Stimulated activated CD8-positive, alpha-beta memory T cell treated with anti-CD3 and anti-CD28 coated beads, Interleukin-12 subunit alpha, Interleukin-12 subunit beta, amount 100 ng/mL, for 1 hour (primary cell): ENCODE measurements at regions not wholly inside any gene's neighbourhood (a gene's known extent, or its start where the extent isn't known, plus 50 kb on each side); places are given as distances from the start of the nearest gene placed in this dataset.
"Not testable (repeated sequence)": the region's sequence is repeated elsewhere in the genome, so short reads cannot be mapped to it uniquely, and the experiment has no call there.

Source experiments
- DNase-seq: peaks from one replicate; pipeline ENCODE4 v3.0.0-alpha.2; 2020; ENCODE audit warnings: low read depth

- no peak for DNase-seq
Observed at GRCh38 chr13:78084401-78084800, 165.8 kb upstream of the EDNRB start.

GRCh38 chr13:78078168-78078567 lies 159.5 kb upstream of the EDNRB start:
- DNase-seq = no peak

GRCh38 chr13:78067290-78067689 lies 148.7 kb upstream of the EDNRB start:
- DNase-seq = no peak

- no peak for DNase-seq
Observed at GRCh38 chr13:78065141-78065540, 146.5 kb upstream of the EDNRB start.

- DNase-seq = no peak
Observed at GRCh38 chr13:78061806-78062205, 143.2 kb upstream of the EDNRB start.

GRCh38 chr13:78060966-78061365 lies 142.3 kb upstream of the EDNRB start:
- DNase-seq = no peak

GRCh38 chr13:78056865-78057264 lies 138.2 kb upstream of the EDNRB start:
- not testable (repeated sequence) for DNase-seq

GRCh38 chr13:78054157-78054556 lies 135.5 kb upstream of the EDNRB start:
- no peak for DNase-seq

- no peak for DNase-seq
Observed at GRCh38 chr13:78047151-78047550, 128.5 kb upstream of the EDNRB start.

GRCh38 chr13:78046331-78046730 lies 127.7 kb upstream of the EDNRB start:
- DNase-seq = no peak

- no peak for DNase-seq
Observed at GRCh38 chr13:78045916-78046315, 127.3 kb upstream of the EDNRB start.

GRCh38 chr13:78041366-78041765 lies 122.7 kb upstream of the EDNRB start:
- not testable (repeated sequence) for DNase-seq

- DNase-seq = no peak
Observed at GRCh38 chr13:78040205-78040830, 121.7 kb upstream of the EDNRB start.

GRCh38 chr13:78036841-78037240 lies 118.2 kb upstream of the EDNRB start:
- no peak for DNase-seq

- no peak for DNase-seq
Observed at GRCh38 chr13:78035500-78035899, 116.9 kb upstream of the EDNRB start.

GRCh38 chr13:78033509-78033908 lies 114.9 kb upstream of the EDNRB start:
- DNase-seq = no peak

- DNase-seq = no peak
Observed at GRCh38 chr13:78032132-78032531, 113.5 kb upstream of the EDNRB start.

- DNase-seq = no peak
Observed at GRCh38 chr13:78030341-78030896, 111.8 kb upstream of the EDNRB start.

GRCh38 chr13:78029901-78030300 lies 111.3 kb upstream of the EDNRB start:
- DNase-seq = no peak

- DNase-seq = no peak
Observed at GRCh38 chr13:78028960-78029359, 110.3 kb upstream of the EDNRB start.

- DNase-seq = no peak
Observed at GRCh38 chr13:78024996-78025395, 106.4 kb upstream of the EDNRB start.

GRCh38 chr13:78022164-78022877 lies 103.7 kb upstream of the EDNRB start:
- DNase-seq = peak; percentile 4

GRCh38 chr13:78020861-78021260 lies 102.2 kb upstream of the EDNRB start:
- no peak for DNase-seq

GRCh38 chr13:78015782-78016181 lies 97.2 kb upstream of the EDNRB start:
- no peak for DNase-seq
